Stimulated activated CD8-positive, alpha-beta memory T cell treated with anti-CD3 and anti-CD28 coated beads, Interleukin-4, amount 100 ng/mL, for 48 hours (primary cell): ENCODE measurements at regions not wholly inside any gene's neighbourhood (a gene's known extent, or its start where the extent isn't known, plus 50 kb on each side); places are given as distances from the start of the nearest gene placed in this dataset.
"Not testable (repeated sequence)": the region's sequence is repeated elsewhere in the genome, so short reads cannot be mapped to it uniquely, and the experiment has no call there.

Source experiments
- DNase-seq: peaks from one replicate; pipeline ENCODE4 v3.0.0-alpha.2; 2020

GRCh38 chr21:10270211-10270610, 251.2 kb upstream of the TPTE start:
- not testable (repeated sequence) for DNase-seq

DNA sequence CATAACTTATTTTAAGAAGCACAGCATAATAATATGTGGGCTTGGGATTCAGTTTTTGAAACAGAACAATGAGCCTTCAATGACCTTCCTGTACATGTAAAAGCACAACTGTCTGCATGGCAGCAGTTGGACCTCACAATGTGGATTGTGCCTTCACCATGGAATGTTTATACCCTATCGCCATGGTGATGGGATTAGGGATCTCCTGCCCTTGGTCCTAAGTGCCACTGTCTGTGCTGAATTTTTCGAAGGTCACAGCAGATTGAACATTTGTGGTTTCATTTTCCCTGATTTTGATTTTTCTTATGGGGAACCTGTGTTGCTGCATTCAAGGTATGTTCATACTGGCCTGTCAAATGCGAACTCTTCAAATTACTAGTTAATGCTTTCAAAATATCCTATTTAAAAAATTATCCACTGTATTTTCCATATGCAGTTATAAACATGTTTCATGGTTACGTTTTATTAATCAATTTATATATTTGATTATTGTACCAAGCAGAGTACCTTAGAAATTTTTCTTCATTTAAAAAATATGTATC, 249.6 kb upstream of the TPTE start:
- peak; percentile 23 for DNase-seq

- DNase-seq = no peak
Measured at GRCh38 chr21:10272216-10272615, 249.2 kb upstream of the TPTE start.

DNA sequence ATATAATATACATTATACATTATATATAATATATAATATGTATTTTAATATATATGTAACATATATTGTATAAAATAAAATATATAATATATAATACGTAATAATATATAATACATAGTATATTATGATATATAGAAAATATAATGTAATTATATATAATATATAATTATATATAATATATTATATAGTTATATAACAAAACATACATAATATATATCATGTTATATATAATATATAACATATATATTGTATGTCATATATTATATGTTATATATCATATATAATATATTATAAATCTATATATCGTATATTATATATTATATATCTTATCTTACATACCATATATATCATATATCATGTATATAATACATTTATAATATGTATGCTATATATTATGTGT, 248.2 kb upstream of the TPTE start:
- DNase-seq = no peak

- peak; percentile 22 for DNase-seq
Measured at GRCh38 chr21:10273794-10274338, 247.5 kb upstream of the TPTE start.
